NOMO-1 (cell line): ENCODE measurements at regions not wholly inside any gene's neighbourhood (a gene's known extent, or its start where the extent isn't known, plus 50 kb on each side); places are given as distances from the start of the nearest gene placed in this dataset.
"Not testable (repeated sequence)": the region's sequence is repeated elsewhere in the genome, so short reads cannot be mapped to it uniquely, and the experiment has no call there.

Source experiments
- DNase-seq, 2 experiments: peaks; one replicate each; lab custom pipeline; 2025; ENCODE audit not compliant: unreplicated experiment in 2 of 2; lab: John Stamatoyannopoulos, UW

GRCh38 chr3:125645616-125646015 is 50.3 kb upstream of the OSBPL11 start:
- DNase-seq, result no peak

- DNase-seq, result no peak
Observed at GRCh38 chr3:125646581-125646980, 51.3 kb upstream of the OSBPL11 start.

- DNase-seq, result no peak
Observed at GRCh38 chr3:125647318-125648014, 52.2 kb upstream of the OSBPL11 start.

- no peak for DNase-seq
Observed at GRCh38 chr3:125651244-125651643, 55.9 kb upstream of the OSBPL11 start.

- DNase-seq, result no peak
Observed at GRCh38 chr3:125652349-125652748, 57.1 kb upstream of the OSBPL11 start.

GRCh38 chr3:125654526-125654925 is 59.2 kb upstream of the OSBPL11 start:
- DNase-seq, result no peak

GRCh38 chr3:125662675-125663074 is 67.4 kb upstream of the OSBPL11 start:
- DNase-seq, result no peak

- no peak for DNase-seq
Observed at GRCh38 chr3:125670352-125670751, 75.1 kb upstream of the OSBPL11 start.

GRCh38 chr3:125670945-125671344 is 75.6 kb upstream of the OSBPL11 start:
- no peak for DNase-seq

GRCh38 chr3:125671461-125672243 is 76.4 kb upstream of the OSBPL11 start:
- no peak for DNase-seq

- no peak for DNase-seq
Observed at GRCh38 chr3:125675791-125676190, 80.5 kb upstream of the OSBPL11 start.

GRCh38 chr3:125679258-125679657 is 84.0 kb upstream of the OSBPL11 start:
- DNase-seq, result no peak

GRCh38 chr3:125681146-125681545 is 85.8 kb upstream of the OSBPL11 start:
- no peak for DNase-seq

- not testable (repeated sequence) for DNase-seq
Observed at GRCh38 chr3:125681906-125682305, 86.6 kb upstream of the OSBPL11 start.

GRCh38 chr3:125682610-125683009 is 87.3 kb upstream of the OSBPL11 start:
- DNase-seq, result not testable (repeated sequence)

GRCh38 chr3:125683067-125683829 is 88.0 kb upstream of the OSBPL11 start:
- no peak for DNase-seq

GRCh38 chr3:125684199-125684598 is 88.9 kb upstream of the OSBPL11 start:
- no peak for DNase-seq

GRCh38 chr3:125685741-125686140 is 90.4 kb upstream of the OSBPL11 start:
- DNase-seq, result not testable (repeated sequence)

GRCh38 chr3:125692361-125692760 is 97.1 kb upstream of the OSBPL11 start:
- no peak for DNase-seq

GRCh38 chr3:125693887-125694286 is 98.6 kb upstream of the OSBPL11 start:
- DNase-seq, result no peak

GRCh38 chr3:125694761-125695294 is 99.5 kb upstream of the OSBPL11 start:
- DNase-seq, result no peak
